Stimulated activated CD4-positive, alpha-beta T cell treated with anti-CD3 and anti-CD28 coated beads, Interleukin-4, amount 100 ng/mL, for 1 hour (primary cell): ENCODE measurements at regions not wholly inside any gene's neighbourhood (a gene's known extent, or its start where the extent isn't known, plus 50 kb on each side); places are given as distances from the start of the nearest gene placed in this dataset.

Experiments
- DNase-seq: peaks from one replicate; pipeline ENCODE4 v3.0.0-alpha.2; 2020

- no peak for DNase-seq
These were observed 1071.2 kb downstream of the BRD1 start for GRCh38 chr22:48756146-48757111.

- DNase-seq = no peak
These were observed 1072.4 kb downstream of the BRD1 start for GRCh38 chr22:48755059-48755949.

DNA sequence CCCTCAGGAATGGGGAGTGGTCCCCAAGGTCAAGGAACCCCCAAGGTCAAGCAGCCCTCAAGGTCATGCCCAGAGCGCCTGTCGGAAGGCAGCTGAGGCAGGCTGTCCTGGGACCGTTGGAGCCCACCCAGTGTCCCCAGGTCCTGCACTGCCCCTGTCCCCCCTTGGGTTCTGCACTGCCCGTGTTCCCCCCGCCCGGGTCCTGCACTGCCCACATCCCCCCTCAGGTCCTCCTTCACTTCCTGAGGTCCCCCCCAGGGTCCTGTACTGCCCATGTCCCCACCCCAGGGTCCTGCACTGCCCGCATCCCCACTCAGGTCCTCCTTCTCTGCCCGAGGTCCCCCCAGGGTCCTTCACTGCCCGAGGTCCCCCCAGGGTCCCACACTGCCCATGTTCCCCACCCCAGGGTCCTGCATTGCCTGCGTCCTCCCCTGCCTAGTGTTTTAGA is 1073.0 kb downstream of the BRD1 start:
- DNase-seq = no peak

DNA sequence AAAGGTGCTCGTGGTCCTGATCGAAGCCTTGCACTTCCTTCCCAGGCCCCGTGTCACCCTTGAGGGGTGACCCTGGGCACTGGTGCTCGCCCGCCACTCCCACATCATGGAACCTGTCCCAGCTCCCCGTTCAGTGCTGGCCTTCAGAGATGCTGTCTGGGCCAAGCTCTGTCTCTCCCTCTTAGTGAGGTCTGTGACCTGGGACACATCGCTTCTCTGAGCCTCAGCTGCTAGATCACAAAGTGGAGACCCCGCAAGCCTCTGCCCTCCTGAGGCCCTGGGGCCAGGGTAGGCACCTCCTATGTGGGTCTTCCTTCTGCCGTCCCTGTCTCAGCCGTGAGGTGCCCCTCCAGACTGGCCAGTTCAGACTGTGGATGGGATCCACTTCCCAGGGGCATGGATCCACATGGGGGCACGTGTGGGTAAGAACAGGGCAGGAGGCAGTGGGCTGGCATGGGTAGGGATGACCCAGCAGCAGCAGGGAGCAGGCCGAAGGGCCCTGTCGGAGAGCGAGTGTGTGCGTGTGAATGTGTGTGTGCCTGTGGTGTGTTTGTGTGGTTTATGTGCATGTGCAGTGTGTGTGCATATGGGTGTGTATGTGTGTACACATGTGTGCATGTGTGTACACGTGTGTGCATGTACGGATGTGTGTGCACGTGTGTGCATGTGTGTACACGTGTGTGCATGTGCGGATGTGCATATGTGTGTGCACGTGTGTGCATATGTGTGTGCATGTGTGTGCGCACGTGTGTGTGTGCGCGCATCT is 1073.7 kb downstream of the BRD1 start:
- DNase-seq = no peak

GRCh38 chr22:48753381-48753730 is 1074.3 kb downstream of the BRD1 start:
- no peak for DNase-seq

- no peak for DNase-seq
These were observed 1075.0 kb downstream of the BRD1 start for GRCh38 chr22:48752451-48753380.

DNA sequence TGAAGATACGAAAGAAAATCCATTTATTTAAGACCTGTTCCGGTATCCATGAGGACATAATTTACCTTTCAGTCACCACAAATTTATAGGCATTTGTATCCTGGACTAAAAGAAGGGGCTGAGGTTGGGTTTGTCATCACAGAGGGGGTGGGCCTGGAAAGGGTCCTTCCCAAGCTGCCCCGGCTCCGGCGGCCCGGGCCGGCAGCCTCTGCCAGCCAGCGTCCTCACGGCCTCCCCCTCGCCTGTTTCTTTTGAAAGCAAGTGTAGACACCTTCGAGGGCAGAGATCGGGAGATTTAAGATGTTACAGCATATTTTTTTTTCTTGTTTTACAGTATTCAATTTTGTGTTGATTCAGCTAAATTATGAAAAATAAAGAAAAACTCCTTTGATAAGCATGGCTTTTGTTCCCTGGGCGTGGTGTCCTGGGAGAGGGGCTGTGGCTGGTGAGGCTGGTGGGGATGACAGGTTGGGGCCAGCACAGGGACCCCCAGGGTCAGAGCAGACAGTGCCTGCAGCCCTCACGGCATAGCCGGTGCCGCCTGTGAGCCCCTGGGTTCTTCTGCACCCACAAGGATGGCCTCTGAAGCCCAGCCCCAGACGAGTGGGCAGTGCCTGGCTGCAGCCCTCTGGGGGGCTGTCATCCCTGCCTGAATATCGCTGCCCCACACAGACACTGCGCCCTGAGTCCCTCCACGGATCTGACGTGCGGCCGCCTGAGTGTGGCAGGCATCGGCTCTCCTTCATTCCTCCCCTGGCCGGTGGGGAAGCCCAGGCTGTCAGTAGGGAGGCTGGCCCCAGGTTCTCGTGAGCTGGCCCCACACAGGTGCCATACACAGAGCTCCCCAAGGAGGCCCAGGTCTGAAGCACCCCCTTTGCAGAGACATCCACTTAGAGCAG is 1075.9 kb downstream of the BRD1 start:
- DNase-seq = no peak

DNA sequence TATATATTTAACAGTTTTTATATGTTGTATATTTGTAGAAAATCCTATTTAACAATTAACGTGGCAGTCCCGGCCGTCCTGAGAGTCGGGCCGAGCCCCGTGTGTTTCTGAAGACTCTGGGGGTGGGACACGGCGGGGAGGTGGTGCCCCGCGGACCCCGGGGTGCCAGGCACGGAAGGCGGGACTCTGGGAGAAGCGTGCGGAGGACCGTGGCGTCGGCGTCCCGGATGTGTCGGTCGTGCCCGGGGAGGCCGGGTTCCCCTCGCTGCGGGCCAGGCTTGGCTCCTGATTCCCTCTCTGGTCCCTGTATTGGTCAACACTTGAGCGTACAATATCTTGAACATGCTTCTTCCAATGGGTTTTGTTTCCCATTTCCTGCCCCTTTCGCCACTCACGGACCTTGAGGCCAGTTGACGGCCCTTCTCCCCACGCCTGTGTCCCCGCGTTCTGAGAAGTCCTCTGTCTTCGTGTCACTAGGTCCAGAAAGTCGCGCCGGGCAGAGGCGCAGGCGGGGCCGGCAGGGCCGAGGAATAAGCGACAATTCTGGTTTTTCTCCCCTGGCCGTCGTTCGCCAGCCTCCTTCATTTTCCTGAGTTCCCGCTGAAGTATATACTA is 1076.7 kb downstream of the BRD1 start:
- DNase-seq = no peak

DNA sequence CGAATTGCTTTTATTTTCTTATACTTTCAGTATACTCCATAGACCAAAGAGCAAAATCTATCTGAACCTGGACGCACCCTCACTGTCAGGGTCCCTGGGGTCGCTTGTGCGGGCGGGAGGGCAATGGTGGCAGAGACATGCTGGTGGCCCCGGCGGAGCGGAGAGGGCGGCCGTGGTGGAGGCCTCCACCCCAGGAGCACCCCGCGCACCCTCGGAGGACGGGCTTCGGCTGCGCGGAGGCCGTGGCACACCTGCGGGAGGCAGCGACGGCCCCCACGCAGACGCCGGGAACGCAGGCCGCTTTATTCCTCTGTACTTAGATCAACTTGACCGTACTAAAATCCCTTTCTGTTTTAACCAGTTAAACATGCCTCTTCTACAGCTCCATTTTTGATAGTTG is 1077.4 kb downstream of the BRD1 start:
- no peak for DNase-seq

DNA sequence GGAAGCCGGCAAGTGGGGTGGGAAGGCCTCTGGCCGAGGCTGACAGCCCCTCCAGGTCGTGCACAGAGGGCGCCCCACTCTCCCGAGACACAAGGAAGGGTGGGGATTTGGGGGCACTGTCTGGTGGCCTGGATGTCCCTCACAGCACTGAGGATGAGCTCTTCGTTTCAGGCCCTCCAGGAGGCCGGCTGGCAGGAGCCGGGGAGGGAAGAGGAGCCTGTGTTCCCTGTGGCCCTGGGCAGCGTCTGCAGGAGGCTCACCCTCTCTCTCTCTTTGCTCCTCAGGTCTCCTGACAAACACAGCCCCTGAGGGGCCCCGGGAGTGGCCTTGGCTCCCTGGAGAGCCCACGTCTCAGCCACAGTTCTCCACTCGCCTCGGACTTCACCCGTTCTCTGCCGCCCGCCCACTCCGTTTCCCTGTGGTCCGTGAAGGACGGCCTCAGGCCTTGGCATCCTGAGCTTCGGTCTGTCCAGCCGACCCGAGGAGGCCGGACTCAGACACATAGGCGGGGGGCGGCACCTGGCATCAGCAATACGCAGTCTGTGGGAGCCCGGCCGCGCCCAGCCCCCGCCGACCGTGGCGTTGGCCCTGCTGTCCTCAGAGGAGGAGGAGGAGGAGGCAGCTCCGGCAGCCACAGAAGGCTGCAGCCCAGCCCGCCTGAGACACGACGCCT is 1078.0 kb downstream of the BRD1 start:
- no peak for DNase-seq

GRCh38 chr22:48748860-48749554 is 1078.7 kb downstream of the BRD1 start:
- DNase-seq = no peak

DNA sequence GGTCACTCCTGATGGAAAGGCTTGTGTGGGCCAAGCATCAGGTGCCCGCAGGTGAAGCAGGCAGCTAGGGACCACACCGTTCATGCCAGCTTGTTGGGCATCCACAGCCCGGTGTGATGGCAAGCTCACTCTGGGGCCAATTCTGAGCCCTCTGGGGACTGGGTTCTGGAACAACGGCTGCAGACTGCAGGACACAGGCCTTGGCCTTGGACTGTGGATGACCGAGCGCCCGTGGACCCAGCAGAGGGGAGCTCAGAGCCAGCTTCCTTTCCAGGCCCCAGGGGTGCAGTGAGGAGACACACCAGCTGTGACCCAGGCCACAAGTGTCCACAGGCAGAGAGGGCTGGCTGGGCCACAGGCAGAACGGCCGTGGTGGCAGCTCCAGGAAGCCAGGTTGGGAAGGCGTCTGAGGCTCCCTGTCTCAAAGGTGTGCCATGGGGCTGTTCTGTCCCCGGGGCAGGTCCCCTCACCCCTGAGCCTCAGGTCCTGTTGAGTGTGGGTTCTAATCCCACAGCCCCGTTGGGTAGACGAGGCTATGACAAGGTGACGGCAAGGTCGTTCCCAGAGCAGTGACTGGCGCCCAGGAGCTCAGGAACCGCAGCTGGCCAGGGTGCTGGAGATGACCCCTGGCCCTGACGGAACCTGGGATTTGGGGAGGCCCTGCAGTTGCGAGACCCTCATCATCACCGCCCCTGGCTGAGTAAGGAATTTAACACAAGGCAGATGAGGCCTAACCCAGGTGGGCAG is 1079.4 kb downstream of the BRD1 start:
- no peak for DNase-seq

DNA sequence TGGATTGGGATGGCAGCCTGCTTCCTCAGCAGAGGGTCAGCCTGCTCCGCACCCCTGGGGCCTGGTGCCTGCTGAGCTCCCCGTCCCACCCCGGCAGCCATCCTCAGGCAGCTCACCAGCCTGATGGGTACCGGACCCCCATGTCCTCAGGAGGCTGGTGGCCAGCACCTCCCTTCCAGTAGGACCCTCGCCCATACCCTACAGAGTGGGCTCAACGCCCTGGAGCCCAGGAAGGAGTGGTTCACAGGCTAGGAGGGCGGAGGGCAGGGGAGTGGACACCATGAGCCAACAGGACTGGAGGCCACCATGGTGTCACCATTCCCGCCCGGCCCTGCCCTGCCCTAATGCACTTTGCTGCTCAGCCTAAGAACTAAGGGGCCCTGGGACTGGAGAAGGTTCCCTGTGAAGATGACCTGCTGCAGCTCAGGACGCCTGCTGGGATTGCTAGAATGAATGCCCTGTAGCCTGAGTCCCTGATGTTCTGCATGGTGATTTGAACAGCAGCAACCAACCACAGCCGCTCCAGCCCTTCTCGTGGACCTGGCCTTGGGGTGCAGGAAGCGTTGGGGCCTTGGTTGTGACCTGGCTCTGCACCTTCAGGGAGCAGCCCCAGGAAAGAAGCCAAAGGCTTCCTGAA is 1080.8 kb downstream of the BRD1 start:
- DNase-seq = no peak

GRCh38 chr22:48745842-48746788 is 1081.6 kb downstream of the BRD1 start:
- no peak for DNase-seq

- no peak for DNase-seq
These were observed 1082.5 kb downstream of the BRD1 start for GRCh38 chr22:48744967-48745841.

GRCh38 chr22:48744283-48744641 is 1083.4 kb downstream of the BRD1 start:
- DNase-seq = no peak
